Activated CD4-positive, alpha-beta memory T cell treated with anti-CD3 and anti-CD28 coated beads for 36 hours (primary cell): ENCODE measurements at regions not wholly inside any gene's neighbourhood (a gene's known extent, or its start where the extent isn't known, plus 50 kb on each side); places are given as distances from the start of the nearest gene placed in this dataset.
A peak's percentile ranks its signal among the peaks of the same experiment; 100 is the strongest.

Experiments used
- CTCF ChIA-PET: fragments of 350-600 bp; sonication (Branson Sonifier 250); formaldehyde crosslinking; loops from one replicate; lab custom pipeline; 2021; ENCODE audit warnings: antibody characterized with exemption, inconsistent platforms; lab: Charles Lee
- POLR2A ChIA-PET: fragments of 350-600 bp; sonication (Branson Sonifier 250); formaldehyde crosslinking; loops from one replicate; lab custom pipeline; 2021; ENCODE audit warnings: antibody characterized with exemption; lab: Charles Lee
- DNase-seq: peaks from one replicate; pipeline ENCODE4 v3.0.0-alpha.2; 2020
- H3K27ac Mint-ChIP-seq: one replicate; pipeline ENCODE4 v1.8.0; 2021; ENCODE audit warnings: mixed read lengths
- H3K27me3 Mint-ChIP-seq: one replicate; pipeline ENCODE4 v1.8.0; 2021; ENCODE audit warnings: mixed read lengths
- H3K36me3 Mint-ChIP-seq: one replicate; pipeline ENCODE4 v1.8.0; 2021; ENCODE audit warnings: mixed read lengths
- H3K4me1 Mint-ChIP-seq: one replicate; pipeline ENCODE4 v1.8.0; 2021; ENCODE audit warnings: low read depth, mixed read lengths
- H3K4me3 Mint-ChIP-seq: one replicate; pipeline ENCODE4 v1.8.0; 2021; ENCODE audit warnings: mild to moderate bottlenecking, mixed read lengths
- H3K9me3 Mint-ChIP-seq: one replicate; pipeline ENCODE4 v1.8.0; 2021; ENCODE audit warnings: mixed read lengths
- intact Hi-C: fragments of 100-400 bp; cut with micrococcal nuclease; formaldehyde crosslinking; loops from one replicate; pipeline ENCODE4 v1.15.1; 2023

DNA sequence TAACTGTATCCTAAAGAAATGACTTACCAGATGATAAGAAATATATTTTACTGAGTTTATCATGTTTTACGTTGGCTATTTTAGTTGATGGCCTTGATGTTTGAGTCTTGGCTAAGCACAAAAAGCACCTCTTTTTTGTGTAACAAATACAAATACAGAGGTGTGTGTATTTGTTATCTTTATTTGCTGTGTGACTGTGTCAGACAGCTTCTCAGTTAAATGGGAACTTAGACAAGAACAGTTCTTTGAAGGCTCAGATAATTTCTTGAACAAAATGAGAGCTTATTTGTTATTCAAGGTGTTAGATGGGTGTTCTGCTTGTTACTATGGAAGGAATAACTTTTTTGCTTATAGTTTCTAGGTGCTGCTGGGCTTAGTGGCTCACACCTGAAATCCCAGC lies 95.4 kb downstream of the RPS12 start:
- H3K27me3 Mint-ChIP-seq, result peaks cover 2% of the 10 kb centered on the region
- no peaks in the 10 kb centered on the region for H3K4me1 Mint-ChIP-seq
- intact Hi-C loops, result no loop called here
- no peaks in the 10 kb centered on the region for H3K36me3 Mint-ChIP-seq
- no peaks in the 10 kb centered on the region for H3K9me3 Mint-ChIP-seq
- no peak for DNase-seq
- ChIA-PET POLR2A (no interaction called here), CTCF (no interaction called here)
- H3K4me3 Mint-ChIP-seq, result no peak overlapping the region
- no peak overlapping the region for H3K27ac Mint-ChIP-seq

DNA sequence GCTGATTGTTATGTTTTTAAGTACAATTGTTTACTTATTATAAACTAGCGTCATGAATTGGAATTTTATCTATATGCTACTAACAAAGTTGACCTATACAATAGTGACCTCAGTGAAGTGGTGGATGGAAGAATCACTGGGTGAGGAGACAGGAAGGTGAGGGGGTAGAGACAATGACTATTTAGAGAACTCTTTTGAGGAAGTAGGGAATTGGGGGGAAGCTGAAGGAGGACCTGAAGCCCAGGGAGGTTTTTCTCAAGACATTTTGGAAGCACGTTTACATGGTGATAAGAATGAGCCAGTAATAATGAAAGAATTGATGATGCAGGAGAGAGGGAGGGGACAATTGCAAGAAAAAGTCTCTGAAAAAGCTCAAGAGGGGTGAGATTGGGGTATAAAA lies 96.4 kb downstream of the RPS12 start:
- intact Hi-C loops, result no loop called here
- peaks cover 3% of the 10 kb centered on the region for H3K27me3 Mint-ChIP-seq
- POLR2A ChIA-PET, result no interaction called here
- no peak overlapping the region for H3K27ac Mint-ChIP-seq
- no peak overlapping the region for H3K4me3 Mint-ChIP-seq
- CTCF ChIA-PET, result no interaction called here
- H3K36me3 Mint-ChIP-seq, result no peaks in the 10 kb centered on the region
- no peaks in the 10 kb centered on the region for H3K4me1 Mint-ChIP-seq
- H3K9me3 Mint-ChIP-seq, result no peaks in the 10 kb centered on the region
- DNase-seq, result no peak

DNA sequence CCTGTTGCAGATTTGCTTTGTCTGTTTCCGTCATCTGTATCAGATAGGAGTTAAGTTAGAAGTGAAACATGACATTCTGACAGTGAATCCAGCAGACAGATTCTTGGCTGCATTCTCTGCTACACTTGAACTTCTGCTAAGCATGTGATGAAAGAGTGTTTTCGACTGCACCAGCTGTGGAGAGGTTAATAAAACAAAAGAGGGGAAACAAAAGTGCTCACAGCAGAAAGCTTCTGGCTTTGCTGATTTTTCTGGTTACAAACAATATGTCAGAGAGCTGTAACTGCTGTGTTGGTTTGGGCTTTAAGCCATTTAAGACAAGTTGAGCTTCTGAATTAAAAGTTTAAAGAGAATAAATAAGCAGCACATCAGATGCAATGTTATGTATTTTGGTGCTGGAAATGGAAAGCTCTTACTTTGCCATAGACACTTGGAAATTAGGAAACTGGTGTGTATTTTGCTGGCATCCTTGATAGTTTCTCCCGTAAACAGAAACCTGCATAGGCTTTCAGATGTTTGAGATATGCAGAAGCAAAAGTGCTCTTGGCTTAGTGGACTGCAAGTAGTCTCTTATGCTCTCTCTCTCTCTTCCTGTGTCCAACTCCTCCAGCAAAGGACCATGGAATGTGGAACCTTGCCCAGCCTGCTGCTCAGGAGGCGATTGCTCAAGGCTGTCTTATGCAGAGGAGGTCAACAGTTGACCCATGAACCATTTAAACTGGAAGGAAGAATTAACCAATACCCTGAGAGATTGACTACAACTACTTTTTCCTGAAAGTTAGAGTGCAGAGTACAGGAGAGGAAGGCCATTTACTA lies 104.9 kb downstream of the RPS12 start:
- POLR2A ChIA-PET, result no interaction called here
- intact Hi-C loops, result no loop called here
- H3K36me3 Mint-ChIP-seq, result no peaks in the 10 kb centered on the region

DNA sequence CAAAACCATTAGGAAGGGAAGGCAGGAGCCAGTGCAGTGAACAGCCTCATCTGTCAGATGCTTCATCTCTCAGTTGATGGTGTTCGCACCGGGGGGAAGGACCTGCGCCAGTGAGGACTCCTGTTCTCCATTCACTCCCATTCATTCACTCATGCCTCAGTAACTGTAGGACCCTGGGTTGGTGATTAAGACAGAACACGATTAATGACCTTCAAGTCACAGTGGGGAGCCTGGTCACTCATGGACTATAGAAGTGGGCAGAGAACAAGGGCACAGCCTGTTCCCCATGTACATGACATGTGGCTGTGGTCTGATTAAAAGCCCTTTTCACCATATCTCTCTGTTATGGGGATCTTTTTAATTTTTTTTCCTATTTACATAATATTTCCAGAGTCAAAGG lies 113.3 kb downstream of the RPS12 start:
- intact Hi-C loops, result no loop called here
- ChIA-PET POLR2A (no interaction called here), CTCF (no interaction called here)
- no peaks in the 10 kb centered on the region for H3K9me3 Mint-ChIP-seq
- H3K36me3 Mint-ChIP-seq, result no peaks in the 10 kb centered on the region
- H3K27ac Mint-ChIP-seq, result no peak overlapping the region
- peaks cover 13% of the 10 kb centered on the region for H3K27me3 Mint-ChIP-seq
- no peak overlapping the region for H3K4me3 Mint-ChIP-seq
- DNase-seq, result no peak
- no peaks in the 10 kb centered on the region for H3K4me1 Mint-ChIP-seq

More for the DNA sequence above, 104.9 kb downstream of the RPS12 start:
- CTCF ChIA-PET, result interaction anchor here (1.1 kb wide), 1 partner anchor 44 kb away, joined by 3 read pairs; no protein-coding TSS in a partner anchor
- Mint-ChIP-seq H3K27ac (no peak overlapping the region), H3K4me1 (no peaks in the 10 kb centered on the region), H3K27me3 (peaks cover 13% of the 10 kb centered on the region), H3K9me3 (no peaks in the 10 kb centered on the region), H3K4me3 (no peak overlapping the region)
- DNase-seq, result no peak

DNA sequence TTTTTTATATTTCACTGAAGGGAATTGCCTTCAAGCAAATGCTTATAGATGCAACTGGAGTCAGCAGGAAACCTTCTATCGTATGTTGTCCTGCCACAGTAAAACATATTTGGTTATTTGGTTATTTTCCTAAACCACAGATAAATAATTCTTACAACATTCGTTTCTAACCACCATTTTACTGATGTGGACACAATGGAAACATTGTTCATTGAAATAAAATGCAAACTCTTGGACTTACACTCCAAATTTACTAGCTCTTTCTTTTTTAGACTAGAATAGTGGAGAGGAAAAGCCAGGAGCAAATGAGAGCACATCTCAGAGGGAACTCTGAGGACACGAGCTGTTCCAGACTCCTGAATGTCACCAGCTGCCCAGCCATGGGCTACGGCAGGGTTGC lies 114.8 kb downstream of the RPS12 start:
- no peaks in the 10 kb centered on the region for H3K9me3 Mint-ChIP-seq
- no peak for DNase-seq
- CTCF ChIA-PET, result no interaction called here
- no peak overlapping the region for H3K4me3 Mint-ChIP-seq
- no peak overlapping the region for H3K27ac Mint-ChIP-seq
- POLR2A ChIA-PET, result no interaction called here
- no peaks in the 10 kb centered on the region for H3K36me3 Mint-ChIP-seq
- H3K4me1 Mint-ChIP-seq, result no peaks in the 10 kb centered on the region
- H3K27me3 Mint-ChIP-seq, result peaks cover 23% of the 10 kb centered on the region
- intact Hi-C loops, result no loop called here

DNA sequence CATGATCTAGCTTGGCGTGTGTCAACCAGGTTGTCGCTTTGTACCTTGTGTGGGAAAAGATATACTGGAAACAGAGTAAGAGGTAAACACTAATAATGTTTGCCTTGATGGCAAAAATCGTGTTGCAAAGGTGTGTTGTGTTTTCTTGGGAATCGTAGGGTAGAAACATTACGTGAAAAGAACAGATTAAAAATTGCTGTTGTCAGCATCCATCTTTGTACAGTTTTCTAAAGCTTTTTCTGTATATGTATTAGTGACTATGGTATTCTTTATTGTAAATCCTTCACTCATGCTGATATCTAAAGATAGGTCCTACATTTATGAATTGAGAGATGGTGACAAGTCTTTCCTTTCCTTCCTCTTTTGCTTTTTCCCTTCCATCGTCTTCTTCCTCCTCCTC lies 116.9 kb downstream of the RPS12 start:
- no peak for DNase-seq
- ChIA-PET POLR2A (no interaction called here), CTCF (no interaction called here)
- no peaks in the 10 kb centered on the region for H3K36me3 Mint-ChIP-seq
- H3K4me1 Mint-ChIP-seq, result no peaks in the 10 kb centered on the region
- H3K4me3 Mint-ChIP-seq, result no peak overlapping the region
- H3K27me3 Mint-ChIP-seq, result peaks cover 26% of the 10 kb centered on the region
- intact Hi-C loops, result no loop called here
- H3K9me3 Mint-ChIP-seq, result no peaks in the 10 kb centered on the region
- H3K27ac Mint-ChIP-seq, result no peak overlapping the region

DNA sequence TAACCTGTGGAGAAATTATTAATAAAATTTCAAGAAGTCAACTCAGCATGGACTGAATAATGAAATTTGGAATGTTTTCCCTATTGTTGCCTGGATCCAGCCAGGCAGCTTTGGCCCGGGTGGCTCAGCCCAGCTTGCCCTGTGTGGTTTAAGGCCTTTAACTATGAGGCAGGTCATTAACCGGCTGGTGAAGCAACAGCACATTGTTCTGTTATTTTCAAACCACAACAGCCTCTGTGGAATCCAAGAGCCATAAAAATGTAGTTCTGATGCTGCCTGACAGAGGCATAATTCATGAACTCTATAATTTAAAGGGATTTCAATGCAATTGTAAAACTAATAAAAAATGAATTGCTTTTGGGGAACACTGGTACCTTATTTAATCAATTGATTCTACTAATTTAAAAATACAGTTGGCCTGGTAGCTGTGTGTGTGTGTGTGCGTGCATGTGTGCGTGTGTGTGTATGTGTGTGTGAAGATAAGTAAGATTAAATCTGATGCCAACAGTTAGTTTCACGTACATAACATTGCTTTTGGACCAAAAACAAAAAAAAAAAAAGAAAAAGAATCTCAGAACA lies 117.7 kb downstream of the RPS12 start:
- intact Hi-C loops, result no loop called here
- H3K27ac Mint-ChIP-seq, result no peak overlapping the region
- H3K4me3 Mint-ChIP-seq, result no peak overlapping the region
- peaks cover 26% of the 10 kb centered on the region for H3K27me3 Mint-ChIP-seq
- H3K9me3 Mint-ChIP-seq, result no peaks in the 10 kb centered on the region
- no peaks in the 10 kb centered on the region for H3K4me1 Mint-ChIP-seq
- no peak for DNase-seq
- no peaks in the 10 kb centered on the region for H3K36me3 Mint-ChIP-seq
- CTCF ChIA-PET, result no interaction called here
- POLR2A ChIA-PET, result no interaction called here

DNA sequence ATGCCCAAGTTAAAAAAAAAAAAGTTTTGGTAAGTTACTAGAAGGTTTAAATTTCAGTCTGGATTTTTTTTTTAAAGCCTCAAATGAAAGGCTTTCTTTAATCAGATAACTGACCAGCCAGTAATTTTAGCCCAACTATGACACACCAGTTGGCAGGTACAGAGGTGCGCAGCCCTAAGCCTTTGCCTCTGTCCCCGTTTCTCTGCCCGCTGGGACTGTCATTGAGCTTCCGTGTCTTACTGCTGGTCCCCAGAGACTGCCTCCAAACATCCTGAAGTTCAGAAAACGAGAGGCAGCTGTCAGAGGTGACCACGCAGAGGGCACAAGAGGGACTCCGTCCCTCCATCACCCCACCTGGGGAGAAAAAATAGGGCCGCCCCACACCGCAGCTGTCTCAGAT lies 118.2 kb downstream of the RPS12 start:
- H3K4me3 Mint-ChIP-seq, result no peak overlapping the region
- H3K4me1 Mint-ChIP-seq, result no peaks in the 10 kb centered on the region
- DNase-seq, result no peak
- no peaks in the 10 kb centered on the region for H3K36me3 Mint-ChIP-seq
- ChIA-PET POLR2A (no interaction called here), CTCF (no interaction called here)
- H3K9me3 Mint-ChIP-seq, result no peaks in the 10 kb centered on the region
- no peak overlapping the region for H3K27ac Mint-ChIP-seq
- H3K27me3 Mint-ChIP-seq, result peaks cover 24% of the 10 kb centered on the region
- intact Hi-C loops, result no loop called here

DNA sequence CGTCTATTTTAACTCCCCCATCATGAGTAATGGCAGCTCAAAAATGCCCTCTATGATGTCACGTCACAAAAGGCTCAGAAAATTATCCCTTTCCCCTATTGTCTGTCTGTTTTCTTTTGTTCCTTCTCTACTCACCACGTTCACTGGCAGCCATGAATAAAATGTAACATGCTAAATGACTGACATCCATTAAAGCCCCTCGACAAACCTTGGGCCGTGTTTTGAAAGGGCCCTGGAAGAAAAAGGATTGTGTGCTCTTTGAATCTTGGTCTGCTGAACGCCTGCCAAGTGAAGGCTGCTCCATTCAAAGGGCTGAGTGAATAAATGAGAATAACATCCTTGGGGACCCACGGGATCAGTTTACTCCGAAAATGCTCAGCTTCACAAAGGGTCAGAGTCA lies 118.7 kb downstream of the RPS12 start:
- no peaks in the 10 kb centered on the region for H3K36me3 Mint-ChIP-seq
- no peaks in the 10 kb centered on the region for H3K9me3 Mint-ChIP-seq
- H3K27me3 Mint-ChIP-seq, result peaks cover 24% of the 10 kb centered on the region
- H3K27ac Mint-ChIP-seq, result no peak overlapping the region
- POLR2A ChIA-PET, result no interaction called here
- no peak overlapping the region for H3K4me3 Mint-ChIP-seq
- CTCF ChIA-PET, result interaction anchor here (0.6 kb wide), 1 partner anchor 31 kb away, joined by 3 read pairs; no protein-coding TSS in a partner anchor
- H3K4me1 Mint-ChIP-seq, result no peaks in the 10 kb centered on the region
- no peak for DNase-seq
- intact Hi-C loops, result no loop called here

DNA sequence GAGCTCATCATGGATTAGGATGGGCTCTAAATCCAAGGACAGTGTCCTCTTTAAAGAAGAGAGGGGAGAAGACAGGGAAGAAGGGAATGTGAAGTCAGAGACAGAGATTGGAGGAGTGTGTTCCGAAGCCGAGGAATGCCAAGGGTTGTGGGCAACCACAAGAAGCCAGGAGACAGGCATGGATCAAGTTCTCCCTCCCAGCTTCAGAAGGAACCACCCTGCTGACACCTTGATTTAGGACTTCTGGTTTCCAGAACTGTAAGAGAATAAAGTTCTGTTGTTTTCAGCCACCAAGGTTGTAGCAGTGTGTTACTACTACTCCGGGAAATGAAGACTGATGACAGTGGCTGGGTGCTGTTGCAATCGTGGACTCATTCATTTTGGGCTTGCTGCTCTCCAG lies 120.1 kb downstream of the RPS12 start:
- H3K27me3 Mint-ChIP-seq, result peaks cover 24% of the 10 kb centered on the region
- intact Hi-C loops, result no loop called here

DNA sequence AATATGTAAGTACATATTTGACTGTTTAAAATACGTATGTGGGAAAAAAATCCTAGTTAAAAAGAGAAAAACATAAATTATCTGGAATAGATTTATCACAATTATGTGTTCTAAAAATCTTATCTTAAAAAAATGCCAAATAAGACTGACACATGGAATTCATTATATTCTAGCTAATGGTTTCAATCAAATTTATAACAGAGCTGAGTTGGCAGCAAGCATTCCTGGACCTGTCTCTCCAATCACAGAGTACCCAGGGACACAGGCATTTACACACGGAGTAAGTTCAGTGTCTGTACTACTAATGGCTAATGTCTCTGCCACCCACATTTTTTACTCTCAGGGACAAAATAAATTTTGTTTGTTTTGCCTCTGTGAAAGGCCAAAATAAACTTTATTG lies 122.3 kb downstream of the RPS12 start:
- no peak overlapping the region for H3K4me3 Mint-ChIP-seq
- no peak overlapping the region for H3K27ac Mint-ChIP-seq
- POLR2A ChIA-PET, result no interaction called here
- CTCF ChIA-PET, result no interaction called here
- DNase-seq, result no peak
- H3K27me3 Mint-ChIP-seq, result peaks cover 18% of the 10 kb centered on the region
- H3K36me3 Mint-ChIP-seq, result no peaks in the 10 kb centered on the region
- no peaks in the 10 kb centered on the region for H3K4me1 Mint-ChIP-seq
- peaks cover 2% of the 10 kb centered on the region for H3K9me3 Mint-ChIP-seq
- intact Hi-C loops, result no loop called here

More for the DNA sequence above, 120.1 kb downstream of the RPS12 start:
- no peaks in the 10 kb centered on the region for H3K36me3 Mint-ChIP-seq
- no peaks in the 10 kb centered on the region for H3K4me1 Mint-ChIP-seq
- no peak overlapping the region for H3K27ac Mint-ChIP-seq
- no peak for DNase-seq
- H3K9me3 Mint-ChIP-seq, result peaks cover 2% of the 10 kb centered on the region
- CTCF ChIA-PET, result no interaction called here
- no peak overlapping the region for H3K4me3 Mint-ChIP-seq
- POLR2A ChIA-PET, result no interaction called here

DNA sequence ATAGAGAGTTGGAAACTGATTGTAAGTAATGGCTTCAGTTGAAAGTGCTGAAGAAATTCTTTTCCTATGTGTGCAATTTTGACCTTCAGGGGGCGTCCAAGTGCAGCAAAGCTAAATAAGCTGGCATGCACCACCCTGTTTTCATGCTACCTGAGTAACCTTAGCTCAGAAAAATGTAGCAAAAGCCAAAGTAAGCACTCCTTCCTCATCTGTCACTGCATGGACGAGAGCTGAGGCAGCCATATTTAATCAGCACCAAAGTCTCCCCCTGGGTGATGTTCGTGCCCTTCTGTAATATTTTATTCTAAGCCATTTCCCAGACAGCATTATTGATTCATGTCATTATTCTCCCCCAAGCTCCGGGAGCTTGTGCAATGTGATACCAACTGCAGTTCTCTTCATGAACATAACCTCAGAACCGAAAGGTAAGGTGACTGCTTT lies 123.1 kb downstream of the RPS12 start:
- no peak overlapping the region for H3K4me3 Mint-ChIP-seq
- H3K9me3 Mint-ChIP-seq, result peaks cover 2% of the 10 kb centered on the region
- ChIA-PET POLR2A (no interaction called here), CTCF (interaction anchor here (0.6 to 1.2 kb wide), 2 partner anchors 21 to 247 kb away, joined by 3 read pairs; no protein-coding TSS in a partner anchor)
- H3K27ac Mint-ChIP-seq, result no peak overlapping the region
- intact Hi-C loops, result no loop called here
- no peaks in the 10 kb centered on the region for H3K36me3 Mint-ChIP-seq
- DNase-seq, result peak; percentile 29
- peaks cover 17% of the 10 kb centered on the region for H3K27me3 Mint-ChIP-seq
- H3K4me1 Mint-ChIP-seq, result no peaks in the 10 kb centered on the region

DNA sequence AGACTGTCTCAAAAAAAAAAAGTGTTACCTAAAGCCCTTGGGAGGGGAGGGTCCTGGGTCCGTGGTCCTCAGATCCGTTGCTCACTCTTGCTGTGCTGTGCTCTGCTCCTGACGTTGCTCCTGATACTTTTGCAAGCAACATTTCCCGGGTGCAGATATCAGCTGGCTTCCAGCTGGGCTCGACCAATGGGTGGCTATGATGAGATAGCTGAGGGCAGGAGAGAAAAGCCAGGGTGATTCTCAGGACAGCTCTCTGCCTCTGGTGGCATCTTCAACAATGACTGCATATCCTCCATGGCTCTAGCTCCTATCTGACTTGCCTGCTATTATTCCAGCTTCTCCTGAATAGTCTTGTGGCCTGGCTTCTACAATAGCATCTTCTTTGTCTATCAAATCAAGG lies 134.5 kb downstream of the RPS12 start:
- Mint-ChIP-seq H3K9me3 (no peaks in the 10 kb centered on the region), H3K4me1 (peaks cover 1% of the 10 kb centered on the region), H3K4me3 (no peak overlapping the region), H3K27me3 (peaks cover 12% of the 10 kb centered on the region), H3K36me3 (no peaks in the 10 kb centered on the region), H3K27ac (no peak overlapping the region)
- ChIA-PET CTCF (interaction anchor here (2.3 kb wide), 1 partner anchor 14 kb away, joined by 6 read pairs; no protein-coding TSS in a partner anchor), POLR2A (no interaction called here)
- intact Hi-C loops, result no loop called here
- DNase-seq, result no peak
